DND-41 (cell line): ENCODE measurements at regions not wholly inside any gene's neighbourhood (a gene's known extent, or its start where the extent isn't known, plus 50 kb on each side); places are given as distances from the start of the nearest gene placed in this dataset.

ENCODE experiments used
- CTCF ChIP-seq: IDR thresholded peaks from 2 replicates; pipeline ENCODE4 v1.5.1; 2012; ENCODE audit warnings: borderline replicate concordance, low read length, moderate library complexity, mild to moderate bottlenecking; ENCODE audit not compliant: poor library complexity, severe bottlenecking; ENCODE audit errors: extremely low read depth
- EZH2 ChIP-seq: IDR thresholded peaks from 3 replicates; pipeline ENCODE4 v1.6.1; 2012; ENCODE audit warnings: borderline replicate concordance, low read depth, mild to moderate bottlenecking, moderate library complexity, low read length, inconsistent platforms; ENCODE audit not compliant: severe bottlenecking

- TF ChIP-seq CTCF, result no peak
- TF ChIP-seq EZH2, result no peak
These were observed 572.1 kb downstream of the TLE4 start for GRCh38 chr9:80143899-80144298.
